OCI-LY3 (cell line): ENCODE measurements at regions not wholly inside any gene's neighbourhood (a gene's known extent, or its start where the extent isn't known, plus 50 kb on each side); places are given as distances from the start of the nearest gene placed in this dataset.

ENCODE experiments used
- EZH2phosphoT487 ChIP-seq: fragments of 200-600 bp; shearing (Covaris generic); IDR thresholded peaks from 2 replicates; pipeline ENCODE4 v1.6.1; 2018; ENCODE audit warnings: antibody characterized with exemption, mixed run types, low read depth
- TF ChIP-seq, protein P1 (sequence below): fragments of 200-600, 300-600 bp; sonication (generic); IDR thresholded peaks from 2 replicates; pipeline ENCODE4 v1.5.1; 2014; ENCODE audit warnings: antibody characterized with exemption, low read length, low read depth

DNA sequence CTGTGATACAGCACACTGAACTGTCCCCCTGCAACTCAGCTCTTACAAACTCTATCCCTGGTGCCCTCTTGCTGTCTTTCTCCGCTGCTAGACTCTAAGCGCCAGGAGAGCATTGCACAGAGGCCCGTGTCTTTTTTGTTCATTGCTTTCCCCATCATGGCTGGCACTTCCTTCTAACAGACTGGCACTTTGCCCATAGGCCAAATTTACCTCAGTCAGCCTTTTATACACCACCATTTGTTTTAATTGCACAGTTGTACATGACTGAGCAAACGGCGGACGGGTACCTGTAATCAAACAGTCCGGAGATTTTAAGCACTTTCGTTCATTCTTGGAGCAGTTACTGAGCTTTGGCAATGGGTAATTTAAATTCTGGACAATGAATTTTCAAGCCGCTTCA lies 102.2 kb upstream of the CLINT1 start:
- TF ChIP-seq, protein P1, sequence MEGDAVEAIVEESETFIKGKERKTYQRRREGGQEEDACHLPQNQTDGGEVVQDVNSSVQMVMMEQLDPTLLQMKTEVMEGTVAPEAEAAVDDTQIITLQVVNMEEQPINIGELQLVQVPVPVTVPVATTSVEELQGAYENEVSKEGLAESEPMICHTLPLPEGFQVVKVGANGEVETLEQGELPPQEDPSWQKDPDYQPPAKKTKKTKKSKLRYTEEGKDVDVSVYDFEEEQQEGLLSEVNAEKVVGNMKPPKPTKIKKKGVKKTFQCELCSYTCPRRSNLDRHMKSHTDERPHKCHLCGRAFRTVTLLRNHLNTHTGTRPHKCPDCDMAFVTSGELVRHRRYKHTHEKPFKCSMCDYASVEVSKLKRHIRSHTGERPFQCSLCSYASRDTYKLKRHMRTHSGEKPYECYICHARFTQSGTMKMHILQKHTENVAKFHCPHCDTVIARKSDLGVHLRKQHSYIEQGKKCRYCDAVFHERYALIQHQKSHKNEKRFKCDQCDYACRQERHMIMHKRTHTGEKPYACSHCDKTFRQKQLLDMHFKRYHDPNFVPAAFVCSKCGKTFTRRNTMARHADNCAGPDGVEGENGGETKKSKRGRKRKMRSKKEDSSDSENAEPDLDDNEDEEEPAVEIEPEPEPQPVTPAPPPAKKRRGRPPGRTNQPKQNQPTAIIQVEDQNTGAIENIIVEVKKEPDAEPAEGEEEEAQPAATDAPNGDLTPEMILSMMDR = no peak
- no peak for TF ChIP-seq EZH2phosphoT487
